ENCODE measurements at regions not wholly inside any gene's neighbourhood (a gene's known extent, or its start where the extent isn't known, plus 50 kb on each side); places are given as distances from the start of the nearest gene placed in this dataset.

GRCh38 chr2:82494739-82495138 lies 1964.3 kb downstream of the SUCLG1 start:
- TF ChIP-seq CTCF (IDR thresholded peaks at IDR 0.05) (no peak), REST (IDR thresholded peaks at IDR 0.05; ENCODE audit: insufficient read depth in 1 of 2, low read depth in 2 of 2, low read length in 1 of 2) (no peak), TCF7L2 (IDR thresholded peaks at IDR 0.05; ENCODE audit: low read depth, low read length) (no peak), POLR2AphosphoS5 (IDR thresholded peaks at IDR 0.05; ENCODE audit: low read depth, low read length) (no peak), SIN3A (IDR thresholded peaks at IDR 0.05; ENCODE audit: borderline replicate concordance, insufficient read depth, low read depth, low read length) (no peak)

Measured in Panc1 (cell line).